ENCODE measurements at regions not wholly inside any gene's neighbourhood (a gene's known extent, or its start where the extent isn't known, plus 50 kb on each side); places are given as distances from the start of the nearest gene placed in this dataset.
"Not testable (repeated sequence)": the region's sequence is repeated elsewhere in the genome, so short reads cannot be mapped to it uniquely, and the experiment has no call there.

GRCh38 chr6:9831783-9832182 lies 583.1 kb downstream of the TFAP2A start:
- DNase-seq (ENCODE audit: low read depth in 2 of 2): no peak

- no peak for DNase-seq (ENCODE audit: low read depth in 2 of 2)
Observed at GRCh38 chr6:9830808-9831207, 584.1 kb downstream of the TFAP2A start.

- DNase-seq (ENCODE audit: low read depth in 2 of 2): no peak
Observed at GRCh38 chr6:9825526-9825925, 589.3 kb downstream of the TFAP2A start.

GRCh38 chr6:9810727-9811126 lies 604.1 kb downstream of the TFAP2A start:
- DNase-seq (ENCODE audit: low read depth in 2 of 2): not testable (repeated sequence)

- DNase-seq (ENCODE audit: low read depth in 2 of 2): no peak
Observed at GRCh38 chr6:9810286-9810685, 604.6 kb downstream of the TFAP2A start.

- DNase-seq (ENCODE audit: low read depth in 2 of 2): no peak
Observed at GRCh38 chr6:9806195-9806594, 608.7 kb downstream of the TFAP2A start.

- no peak for DNase-seq (ENCODE audit: low read depth in 2 of 2)
Observed at GRCh38 chr6:9801249-9801754, 613.6 kb downstream of the TFAP2A start.

- DNase-seq (ENCODE audit: low read depth in 2 of 2): no peak
Observed at GRCh38 chr6:9799582-9799981, 615.3 kb downstream of the TFAP2A start.

- no peak for DNase-seq (ENCODE audit: low read depth in 2 of 2)
Observed at GRCh38 chr6:9796827-9797226, 618.0 kb downstream of the TFAP2A start.

- DNase-seq (ENCODE audit: low read depth in 2 of 2): no peak
Observed at GRCh38 chr6:9795880-9796279, 619.0 kb downstream of the TFAP2A start.

GRCh38 chr6:9789201-9789600 lies 625.7 kb downstream of the TFAP2A start:
- DNase-seq (ENCODE audit: low read depth in 2 of 2): no peak

GRCh38 chr6:9784786-9785185 lies 630.1 kb downstream of the TFAP2A start:
- no peak for DNase-seq (ENCODE audit: low read depth in 2 of 2)

GRCh38 chr6:9783567-9783966 lies 631.3 kb downstream of the TFAP2A start:
- no peak for DNase-seq (ENCODE audit: low read depth in 2 of 2)

- peak in 1 of 2 donors; percentile 37 for DNase-seq (ENCODE audit: low read depth in 2 of 2)
Observed at GRCh38 chr6:9766240-9766915, 648.5 kb downstream of the TFAP2A start.

GRCh38 chr6:9761220-9761619 lies 653.7 kb downstream of the TFAP2A start:
- DNase-seq (ENCODE audit: low read depth in 2 of 2): no peak

- DNase-seq (ENCODE audit: low read depth in 2 of 2): no peak
Observed at GRCh38 chr6:9754515-9754914, 660.4 kb downstream of the TFAP2A start.

- no peak for DNase-seq (ENCODE audit: low read depth in 2 of 2)
Observed at GRCh38 chr6:9745966-9746365, 668.9 kb downstream of the TFAP2A start.

GRCh38 chr6:9745476-9745875 lies 669.4 kb downstream of the TFAP2A start:
- no peak for DNase-seq (ENCODE audit: low read depth in 2 of 2)

- no peak for DNase-seq (ENCODE audit: low read depth in 2 of 2)
Observed at GRCh38 chr6:9744119-9744518, 670.8 kb downstream of the TFAP2A start.

- DNase-seq (ENCODE audit: low read depth in 2 of 2): no peak
Observed at GRCh38 chr6:9732056-9732455, 682.8 kb downstream of the TFAP2A start.

GRCh38 chr6:9725776-9726175 lies 689.1 kb downstream of the TFAP2A start:
- DNase-seq (ENCODE audit: low read depth in 2 of 2): not testable (repeated sequence)

GRCh38 chr6:9717568-9717967 lies 697.3 kb downstream of the TFAP2A start:
- no peak for DNase-seq (ENCODE audit: low read depth in 2 of 2)

GRCh38 chr6:9711365-9711764 lies 703.5 kb downstream of the TFAP2A start:
- no peak for DNase-seq (ENCODE audit: low read depth in 2 of 2)

GRCh38 chr6:9710574-9710973 lies 704.3 kb downstream of the TFAP2A start:
- no peak for DNase-seq (ENCODE audit: low read depth in 2 of 2)

Data from dermis microvascular lymphatic vessel endothelial cell (primary cell).